ENCODE measurements at regions not wholly inside any gene's neighbourhood (a gene's known extent, or its start where the extent isn't known, plus 50 kb on each side); places are given as distances from the start of the nearest gene placed in this dataset.
"Not testable (repeated sequence)": the region's sequence is repeated elsewhere in the genome, so short reads cannot be mapped to it uniquely, and the experiment has no call there.

DNA sequence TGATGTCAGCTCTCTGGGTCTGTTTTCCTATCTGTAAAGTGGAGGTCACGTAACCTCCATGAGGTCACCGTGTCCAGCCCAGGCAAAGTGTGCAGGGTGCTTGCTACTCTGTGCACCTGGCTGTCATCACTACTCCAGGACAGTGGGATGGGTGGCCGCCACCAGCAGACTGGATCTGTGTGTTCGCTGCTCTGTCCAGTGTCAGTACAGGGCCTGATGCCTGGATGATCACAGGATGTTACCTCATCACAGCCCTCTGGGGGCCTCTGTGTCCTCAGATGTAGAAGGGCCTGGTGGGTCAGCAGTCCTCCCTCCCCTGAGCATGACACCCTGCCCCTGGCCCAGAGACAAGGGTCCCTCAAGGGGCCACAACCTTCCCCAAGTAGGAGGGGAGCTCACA, 80.0 kb downstream of the KCNJ18 start:
- no peak overlapping the region for H3K4me3 ChIP-seq (ENCODE audit: low read depth, low read length)
- no peaks in the 10 kb centered on the region for H3K27me3 ChIP-seq (ENCODE audit: control insufficient read depth, insufficient read depth, low read length)
- no peaks in the 10 kb centered on the region for H3K36me3 ChIP-seq (ENCODE audit: control insufficient read depth, insufficient read depth, low read length)
- TF ChIP-seq, protein P1, sequence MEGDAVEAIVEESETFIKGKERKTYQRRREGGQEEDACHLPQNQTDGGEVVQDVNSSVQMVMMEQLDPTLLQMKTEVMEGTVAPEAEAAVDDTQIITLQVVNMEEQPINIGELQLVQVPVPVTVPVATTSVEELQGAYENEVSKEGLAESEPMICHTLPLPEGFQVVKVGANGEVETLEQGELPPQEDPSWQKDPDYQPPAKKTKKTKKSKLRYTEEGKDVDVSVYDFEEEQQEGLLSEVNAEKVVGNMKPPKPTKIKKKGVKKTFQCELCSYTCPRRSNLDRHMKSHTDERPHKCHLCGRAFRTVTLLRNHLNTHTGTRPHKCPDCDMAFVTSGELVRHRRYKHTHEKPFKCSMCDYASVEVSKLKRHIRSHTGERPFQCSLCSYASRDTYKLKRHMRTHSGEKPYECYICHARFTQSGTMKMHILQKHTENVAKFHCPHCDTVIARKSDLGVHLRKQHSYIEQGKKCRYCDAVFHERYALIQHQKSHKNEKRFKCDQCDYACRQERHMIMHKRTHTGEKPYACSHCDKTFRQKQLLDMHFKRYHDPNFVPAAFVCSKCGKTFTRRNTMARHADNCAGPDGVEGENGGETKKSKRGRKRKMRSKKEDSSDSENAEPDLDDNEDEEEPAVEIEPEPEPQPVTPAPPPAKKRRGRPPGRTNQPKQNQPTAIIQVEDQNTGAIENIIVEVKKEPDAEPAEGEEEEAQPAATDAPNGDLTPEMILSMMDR (IDR thresholded peaks at IDR 0.05; ENCODE audit: insufficient read depth, low read length, poor library complexity, severe bottlenecking), result no peak
- no peak for DNase-seq (ENCODE audit: low read depth)

DNA sequence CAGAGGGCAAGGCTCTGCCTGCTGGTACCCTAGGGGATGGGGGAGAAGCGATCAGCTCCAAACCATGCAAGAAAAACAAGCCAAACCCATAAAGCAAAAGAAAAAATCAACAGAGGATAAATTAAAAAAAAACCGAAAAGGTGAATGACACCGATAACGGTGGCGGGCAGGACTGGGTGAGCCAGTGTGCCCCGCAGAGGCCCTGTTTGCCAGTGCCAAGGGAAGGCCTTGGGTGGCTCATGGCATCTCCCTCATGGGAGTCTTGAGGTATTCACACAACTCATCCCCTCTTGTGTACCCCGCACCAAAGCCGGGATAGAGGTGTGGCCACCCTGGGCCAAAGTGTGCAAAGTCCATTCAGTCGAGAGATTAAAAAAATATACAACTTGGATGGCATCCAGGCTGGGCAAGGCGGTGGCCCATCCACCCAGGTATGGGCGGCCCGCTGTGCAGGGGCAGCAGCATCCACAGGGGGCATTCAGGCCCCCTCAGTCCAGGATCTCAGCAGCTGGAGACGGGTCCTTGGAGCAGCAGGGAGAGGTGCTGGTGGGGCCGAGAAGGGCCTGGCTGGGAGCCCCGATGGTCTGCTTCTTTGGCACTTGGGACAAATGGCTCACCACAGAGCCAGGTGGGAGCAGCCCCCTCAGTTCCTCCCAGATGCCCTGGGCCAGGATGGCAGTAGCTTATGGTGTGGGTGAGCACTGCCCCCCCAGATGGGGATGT, 80.8 kb downstream of the KCNJ18 start:
- H3K27me3 ChIP-seq (ENCODE audit: control insufficient read depth, insufficient read depth, low read length); DNase-seq (ENCODE audit: low read depth); H3K4me3 ChIP-seq (ENCODE audit: low read depth, low read length): not testable (repeated sequence)

DNA sequence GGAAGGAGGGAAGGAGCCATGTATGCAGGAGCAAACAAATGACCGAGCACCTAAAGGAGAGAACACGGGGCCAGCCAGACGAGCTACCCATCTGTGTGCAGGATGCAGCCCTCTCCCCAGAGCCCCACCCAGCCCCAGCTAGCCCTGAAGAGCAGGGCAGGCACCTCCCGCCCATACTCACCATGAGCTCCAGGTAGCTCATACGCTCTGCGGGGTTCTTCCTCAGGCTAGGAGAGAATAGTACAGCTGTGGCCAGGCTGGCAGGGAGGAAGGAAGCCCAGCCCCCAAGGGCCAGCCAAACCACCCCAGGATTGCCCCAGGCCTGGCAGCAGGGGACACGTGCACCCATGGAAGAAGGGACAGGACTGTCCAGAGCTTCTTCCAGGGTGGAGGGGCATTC, 81.9 kb downstream of the KCNJ18 start:
- TF ChIP-seq, protein P1 (IDR thresholded peaks at IDR 0.05; ENCODE audit: insufficient read depth, low read length, poor library complexity, severe bottlenecking), result no peak
- no peaks in the 10 kb centered on the region for H3K27me3 ChIP-seq (ENCODE audit: control insufficient read depth, insufficient read depth, low read length)
- H3K4me3 ChIP-seq (ENCODE audit: low read depth, low read length), result no peak overlapping the region
- H3K36me3 ChIP-seq (ENCODE audit: control insufficient read depth, insufficient read depth, low read length), result no peaks in the 10 kb centered on the region
- no peak for DNase-seq (ENCODE audit: low read depth)

More for the DNA sequence above, 80.8 kb downstream of the KCNJ18 start:
- not testable (repeated sequence) for H3K36me3 ChIP-seq (ENCODE audit: control insufficient read depth, insufficient read depth, low read length)

DNA sequence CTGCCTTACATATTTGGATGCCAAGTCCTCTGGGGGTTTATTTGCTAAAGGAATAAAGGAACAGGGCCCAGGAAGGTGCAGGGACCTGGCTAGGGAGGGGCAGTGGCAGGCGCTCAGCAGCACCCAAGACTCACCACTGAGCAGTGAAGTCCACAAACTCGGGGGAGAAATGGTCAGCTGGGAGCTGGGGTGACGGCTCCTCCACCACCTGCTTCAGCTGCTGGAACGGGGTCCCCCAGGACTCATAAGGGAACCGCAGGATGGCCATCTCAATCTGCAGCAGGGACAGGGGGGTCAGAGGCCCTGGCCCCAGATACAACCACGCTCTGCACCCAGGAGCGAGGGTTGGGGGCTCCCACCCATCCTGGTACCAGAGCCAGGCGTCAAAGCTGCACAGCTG, 83.2 kb downstream of the KCNJ18 start:
- not testable (repeated sequence) for H3K27me3 ChIP-seq (ENCODE audit: control insufficient read depth, insufficient read depth, low read length); H3K36me3 ChIP-seq (ENCODE audit: control insufficient read depth, insufficient read depth, low read length)

DNA sequence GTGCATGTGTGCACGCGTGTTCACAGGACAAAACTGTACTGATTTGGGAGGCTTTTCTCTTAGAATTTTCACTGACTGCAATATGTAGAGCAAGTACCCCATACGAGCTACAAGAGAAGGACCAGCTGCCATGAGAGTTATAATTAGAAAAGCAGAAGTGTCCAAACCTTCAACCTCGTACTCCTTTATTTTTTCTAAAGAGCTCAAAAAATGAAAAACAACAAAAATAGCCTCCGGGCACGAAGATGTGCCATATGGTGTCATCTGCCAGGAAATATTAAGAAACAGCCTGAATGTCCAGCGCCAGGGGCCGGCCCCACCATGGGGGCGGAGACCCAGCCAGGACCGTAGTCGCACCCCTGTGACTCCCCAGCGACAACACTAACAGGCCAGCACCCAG, 84.6 kb downstream of the KCNJ18 start:
- DNase-seq (ENCODE audit: low read depth); H3K27me3 ChIP-seq (ENCODE audit: control insufficient read depth, insufficient read depth, low read length); H3K4me3 ChIP-seq (ENCODE audit: low read depth, low read length); H3K36me3 ChIP-seq (ENCODE audit: control insufficient read depth, insufficient read depth, low read length): not testable (repeated sequence)

More for the DNA sequence above, 83.2 kb downstream of the KCNJ18 start:
- H3K4me3 ChIP-seq (ENCODE audit: low read depth, low read length); DNase-seq (ENCODE audit: low read depth): not testable (repeated sequence)

DNA sequence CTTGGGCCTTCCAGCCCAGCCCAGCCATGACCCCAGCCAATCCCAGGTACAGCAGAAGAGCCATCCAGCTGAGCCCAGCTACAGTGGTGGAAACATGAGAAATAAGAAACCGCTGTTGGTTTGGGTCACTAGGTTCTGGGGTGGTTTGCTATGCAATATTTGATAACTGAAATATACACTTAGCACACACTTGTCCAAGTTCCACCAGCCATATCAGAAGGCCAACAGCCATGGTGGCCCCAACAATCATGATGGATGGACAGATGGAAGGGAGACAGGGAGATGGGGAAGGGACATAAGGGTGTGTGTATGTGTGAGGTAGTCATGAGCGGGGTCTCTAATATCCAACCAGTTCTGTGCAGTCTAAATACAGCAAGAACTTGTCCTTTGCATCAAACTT, 86.5 kb downstream of the KCNJ18 start:
- not testable (repeated sequence) for H3K4me3 ChIP-seq (ENCODE audit: low read depth, low read length); H3K36me3 ChIP-seq (ENCODE audit: control insufficient read depth, insufficient read depth, low read length); DNase-seq (ENCODE audit: low read depth); H3K27me3 ChIP-seq (ENCODE audit: control insufficient read depth, insufficient read depth, low read length)

DNA sequence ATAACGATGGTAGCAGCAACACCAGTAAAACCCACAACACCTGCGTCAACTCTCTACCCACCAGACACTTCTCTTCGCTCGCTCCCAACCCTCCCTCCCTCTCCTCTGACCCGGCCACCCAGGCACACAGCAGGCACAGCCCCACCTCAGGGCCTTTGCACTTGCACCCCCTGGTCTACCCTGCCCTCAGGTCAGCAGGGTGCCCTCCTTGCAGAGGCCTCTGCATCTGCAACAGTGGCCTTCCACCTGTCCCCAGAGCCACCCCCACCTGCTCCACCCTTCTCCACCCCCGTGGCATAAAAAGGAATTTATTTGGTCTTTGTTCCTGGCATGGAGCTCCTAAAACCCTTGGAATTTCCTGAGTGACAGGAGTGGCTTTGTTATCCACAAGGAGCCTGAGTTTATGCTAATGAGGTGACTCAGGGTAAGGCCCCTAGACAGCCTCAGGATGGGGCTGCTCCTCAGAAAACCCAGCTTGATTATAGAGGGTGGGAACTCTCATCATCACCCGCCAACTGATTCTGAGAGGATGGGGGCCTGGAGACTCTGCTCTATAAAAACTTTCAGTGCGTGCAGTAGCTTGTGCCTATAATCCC, 88.1 kb downstream of the KCNJ18 start:
- H3K4me3 ChIP-seq (ENCODE audit: low read depth, low read length); H3K27me3 ChIP-seq (ENCODE audit: control insufficient read depth, insufficient read depth, low read length); DNase-seq (ENCODE audit: low read depth): not testable (repeated sequence)

DNA sequence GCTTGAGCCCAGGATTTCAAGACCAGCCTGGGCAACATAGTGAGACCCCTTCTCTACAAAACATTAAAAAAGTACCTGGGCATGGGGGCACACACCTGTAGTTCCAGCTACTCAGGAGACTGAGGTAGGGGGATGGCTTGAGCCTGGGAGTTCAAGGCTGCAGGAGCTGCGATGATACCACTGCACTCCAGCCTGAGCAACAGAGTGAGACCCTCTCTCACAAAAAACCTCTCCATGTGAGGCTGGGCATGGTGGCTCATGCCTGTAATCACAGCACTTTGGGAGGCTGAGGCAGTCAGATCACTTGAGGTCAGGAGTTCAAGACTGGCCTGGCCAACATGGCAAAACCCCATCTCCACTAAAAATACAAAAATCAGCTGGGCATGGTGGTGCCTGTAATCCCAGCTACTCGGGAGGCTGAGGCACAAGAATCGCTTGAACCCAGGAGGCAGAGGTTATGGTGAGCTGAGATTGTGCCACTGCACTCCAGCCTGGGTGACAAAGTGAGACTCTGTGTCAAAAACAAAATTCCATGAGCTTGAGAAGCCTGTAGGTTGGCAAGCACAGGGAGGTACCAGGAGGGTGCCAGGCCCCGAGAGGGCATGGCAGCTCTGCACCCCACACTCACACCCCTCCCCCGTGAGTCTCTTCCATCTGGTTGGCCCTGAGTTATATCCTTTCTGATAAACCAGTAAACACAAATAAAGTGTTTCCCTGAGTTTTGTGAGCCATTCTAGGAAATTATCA, 88.8 kb downstream of the KCNJ18 start:
- not testable (repeated sequence) for DNase-seq (ENCODE audit: low read depth); H3K36me3 ChIP-seq (ENCODE audit: control insufficient read depth, insufficient read depth, low read length); H3K27me3 ChIP-seq (ENCODE audit: control insufficient read depth, insufficient read depth, low read length); H3K4me3 ChIP-seq (ENCODE audit: low read depth, low read length)

More for the DNA sequence above, 88.1 kb downstream of the KCNJ18 start:
- H3K36me3 ChIP-seq (ENCODE audit: control insufficient read depth, insufficient read depth, low read length), result not testable (repeated sequence)

DNA sequence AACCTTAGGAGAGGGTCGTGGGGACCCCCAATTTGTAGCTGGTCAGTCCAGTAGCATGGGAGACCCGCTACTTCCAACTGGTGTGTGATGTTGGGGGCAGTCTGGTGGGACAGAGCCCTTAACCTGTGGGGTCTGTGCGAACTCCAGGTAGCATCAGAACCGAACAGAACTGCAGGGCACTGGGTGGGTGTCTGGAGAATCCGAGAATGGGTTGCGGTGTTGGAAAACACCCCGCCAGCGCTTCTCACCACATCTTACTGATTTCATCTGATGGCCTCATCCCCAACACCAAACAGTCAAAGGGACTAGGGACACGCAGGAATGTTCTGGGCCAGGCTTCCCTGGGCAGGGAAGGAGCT, 89.3 kb downstream of the KCNJ18 start:
- not testable (repeated sequence) for H3K36me3 ChIP-seq (ENCODE audit: control insufficient read depth, insufficient read depth, low read length); DNase-seq (ENCODE audit: low read depth); H3K4me3 ChIP-seq (ENCODE audit: low read depth, low read length); H3K27me3 ChIP-seq (ENCODE audit: control insufficient read depth, insufficient read depth, low read length)

DNA sequence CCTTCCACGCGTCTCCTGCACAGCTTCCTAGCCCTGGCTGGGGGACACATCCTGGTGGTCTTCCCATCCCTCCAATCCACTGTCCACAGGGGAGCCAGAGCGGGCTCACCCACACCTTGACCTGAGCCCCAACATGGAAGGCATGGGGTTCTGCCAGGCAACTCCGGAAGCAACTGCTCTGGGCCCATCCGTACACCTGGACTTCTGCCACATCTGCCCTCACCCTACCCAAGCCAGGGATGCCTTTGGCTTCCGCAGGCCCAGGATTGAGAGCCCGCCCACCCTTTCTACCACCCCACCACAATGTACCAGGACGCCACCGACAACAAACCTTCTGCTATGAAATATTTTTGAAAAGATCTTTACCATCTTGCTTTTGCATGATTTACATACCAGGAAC, 89.8 kb downstream of the KCNJ18 start:
- H3K4me3 ChIP-seq (ENCODE audit: low read depth, low read length); DNase-seq (ENCODE audit: low read depth); H3K27me3 ChIP-seq (ENCODE audit: control insufficient read depth, insufficient read depth, low read length); H3K36me3 ChIP-seq (ENCODE audit: control insufficient read depth, insufficient read depth, low read length): not testable (repeated sequence)

DNA sequence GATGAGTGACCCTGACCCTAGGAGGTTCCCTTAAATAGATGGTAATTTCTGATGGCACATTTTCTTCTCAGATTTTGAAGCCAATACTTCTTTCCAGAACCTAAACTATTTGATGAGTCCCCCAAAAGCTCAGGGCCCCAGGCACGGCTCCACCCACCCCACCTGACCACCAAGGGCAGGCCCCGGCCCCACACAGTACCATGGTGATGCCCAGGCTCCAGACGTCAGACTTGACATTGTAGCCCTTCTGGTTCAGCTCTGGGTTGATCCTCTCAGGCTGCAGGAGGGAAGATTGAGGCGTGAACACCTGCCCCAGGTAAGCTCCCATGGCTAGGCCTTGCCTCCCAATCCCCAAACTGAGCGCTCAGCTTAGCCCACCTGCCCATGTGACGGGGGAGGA, 90.3 kb downstream of the KCNJ18 start:
- not testable (repeated sequence) for H3K27me3 ChIP-seq (ENCODE audit: control insufficient read depth, insufficient read depth, low read length); H3K36me3 ChIP-seq (ENCODE audit: control insufficient read depth, insufficient read depth, low read length); H3K4me3 ChIP-seq (ENCODE audit: low read depth, low read length); DNase-seq (ENCODE audit: low read depth)

DNA sequence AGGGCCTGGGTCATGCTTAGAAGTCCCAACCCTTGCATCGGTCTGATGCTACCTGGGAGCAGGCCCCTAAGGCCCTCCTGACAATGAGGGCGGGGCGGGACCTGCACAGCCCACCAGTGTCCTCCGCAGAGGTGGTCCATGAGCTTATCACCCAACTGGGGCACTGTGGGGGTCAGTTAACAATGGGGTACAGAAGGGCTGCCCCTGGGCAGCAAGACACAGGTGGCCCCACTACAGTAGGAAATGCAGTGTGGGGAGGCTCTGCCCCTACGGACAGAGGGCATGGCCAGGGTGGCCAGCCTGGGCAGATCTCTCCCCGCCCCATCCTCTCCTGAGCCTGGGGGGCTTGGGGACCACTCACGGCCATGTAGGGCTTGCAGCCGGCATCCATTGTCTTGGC, 90.7 kb downstream of the KCNJ18 start:
- H3K36me3 ChIP-seq (ENCODE audit: control insufficient read depth, insufficient read depth, low read length); H3K27me3 ChIP-seq (ENCODE audit: control insufficient read depth, insufficient read depth, low read length); H3K4me3 ChIP-seq (ENCODE audit: low read depth, low read length); DNase-seq (ENCODE audit: low read depth): not testable (repeated sequence)

DNA sequence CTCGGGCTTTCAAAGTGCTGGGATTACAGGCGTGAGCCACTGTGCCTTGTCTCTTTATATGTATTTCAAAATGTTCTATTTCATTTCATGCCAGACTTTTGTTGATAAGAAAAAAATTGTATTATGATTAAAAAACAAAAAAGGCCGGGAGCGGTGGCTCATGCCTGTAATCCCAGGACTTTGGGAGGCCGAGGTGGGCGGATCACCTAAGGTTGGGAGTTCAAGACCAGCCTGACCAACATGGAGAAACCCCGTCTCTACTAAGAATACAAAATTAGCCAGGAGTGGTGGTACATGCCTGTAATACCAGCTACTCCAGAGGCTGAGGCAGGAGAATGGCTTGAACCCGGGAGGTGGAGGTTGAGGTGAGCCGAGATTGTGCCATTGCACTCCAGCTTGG, 121.9 kb downstream of the KCNJ18 start:
- not testable (repeated sequence) for H3K4me3 ChIP-seq (ENCODE audit: low read depth, low read length); DNase-seq (ENCODE audit: low read depth)

More for the DNA sequence above, 121.9 kb downstream of the KCNJ18 start:
- H3K36me3 ChIP-seq (ENCODE audit: control insufficient read depth, insufficient read depth, low read length); H3K27me3 ChIP-seq (ENCODE audit: control insufficient read depth, insufficient read depth, low read length): not testable (repeated sequence)

Data from kidney epithelial cell (primary cell).